ENCODE measurements at regions not wholly inside any gene's neighbourhood (a gene's known extent, or its start where the extent isn't known, plus 50 kb on each side); places are given as distances from the start of the nearest gene placed in this dataset.

GRCh38 chr5:93359296-93359959 is 221.6 kb downstream of the NR2F1-AS1 start:
- DNase-seq: no peak
- ATAC-seq: no peak
- no peak for TF ChIP-seq CTCF (IDR thresholded peaks at IDR 0.05)

DNA sequence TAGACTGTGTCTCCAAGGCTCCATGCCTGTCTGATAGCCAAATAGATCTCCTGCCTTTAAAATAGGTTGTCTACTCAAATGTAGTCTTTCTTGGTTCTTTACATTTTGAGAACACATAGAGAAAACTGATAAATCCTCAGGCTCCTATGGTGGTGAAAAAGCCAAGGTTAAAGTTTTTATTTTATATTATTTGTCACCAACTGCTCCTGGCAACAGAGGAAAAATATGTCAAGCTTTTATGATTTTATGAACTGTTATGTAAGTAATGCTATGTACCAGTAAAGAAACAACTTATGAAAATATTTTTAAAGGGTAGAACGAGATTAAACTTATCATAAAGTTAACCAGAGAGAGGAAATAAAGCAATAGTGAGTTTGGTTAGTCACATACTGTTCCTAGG is 222.8 kb downstream of the NR2F1-AS1 start:
- no peak overlapping the region for H3K4me3 ChIP-seq
- H3K36me3 ChIP-seq (ENCODE audit: low read depth): no peaks in the 10 kb centered on the region
- TF ChIP-seq CTCF (IDR thresholded peaks at IDR 0.05): no peak
- ATAC-seq (no peak), DNase-seq (no peak)
- no peaks in the 10 kb centered on the region for H3K9me3 ChIP-seq
- no peaks in the 10 kb centered on the region for H3K4me1 ChIP-seq (ENCODE audit: low read depth)
- intact Hi-C loops (cut with DNase I, micrococcal nuclease): no loop called here

More at GRCh38 chr5:93359296-93359959, 221.6 kb downstream of the NR2F1-AS1 start:
- no peaks in the 10 kb centered on the region for H3K9me3 ChIP-seq
- intact Hi-C loops (cut with DNase I, micrococcal nuclease): no loop called here
- H3K36me3 ChIP-seq (ENCODE audit: low read depth): no peaks in the 10 kb centered on the region
- no peaks in the 10 kb centered on the region for H3K4me1 ChIP-seq (ENCODE audit: low read depth)
- no peak overlapping the region for H3K4me3 ChIP-seq

GRCh38 chr5:93357686-93358085 is 223.3 kb downstream of the NR2F1-AS1 start:
- Histone ChIP-seq H3K4me3 (no peak overlapping the region), H3K9me3 (no peaks in the 10 kb centered on the region), H3K36me3 (ENCODE audit: low read depth) (no peaks in the 10 kb centered on the region), H3K4me1 (ENCODE audit: low read depth) (no peaks in the 10 kb centered on the region)
- intact Hi-C loops (cut with DNase I, micrococcal nuclease): no loop called here
- ATAC-seq (no peak), DNase-seq (no peak)
- no peak for TF ChIP-seq CTCF (IDR thresholded peaks at IDR 0.05)

DNA sequence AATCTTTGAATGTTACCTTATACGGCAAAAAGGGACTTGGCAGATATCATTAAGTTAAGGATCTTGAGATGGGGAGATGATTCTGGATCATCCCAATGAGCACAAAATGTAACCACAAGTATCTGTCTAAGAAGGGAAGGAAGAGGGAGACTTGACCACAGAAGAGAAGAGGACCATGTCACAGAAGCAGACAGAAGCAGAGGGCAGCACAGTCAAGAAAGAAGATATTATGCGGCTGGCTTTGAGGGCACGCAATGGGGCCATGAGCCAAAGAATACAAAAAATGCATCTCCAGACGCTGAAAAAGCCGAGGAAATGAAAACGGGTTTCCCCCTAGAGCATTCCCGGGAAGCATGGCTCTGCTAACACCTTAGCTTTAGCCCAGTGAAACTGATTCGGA is 225.3 kb downstream of the NR2F1-AS1 start:
- ATAC-seq: no peak
- no peak for DNase-seq
- TF ChIP-seq CTCF (IDR thresholded peaks at IDR 0.05): no peak
- intact Hi-C loops (cut with DNase I, micrococcal nuclease): no loop called here
- Histone ChIP-seq H3K4me1 (ENCODE audit: low read depth) (no peaks in the 10 kb centered on the region), H3K4me3 (no peak overlapping the region), H3K9me3 (no peaks in the 10 kb centered on the region), H3K36me3 (ENCODE audit: low read depth) (no peaks in the 10 kb centered on the region)

DNA sequence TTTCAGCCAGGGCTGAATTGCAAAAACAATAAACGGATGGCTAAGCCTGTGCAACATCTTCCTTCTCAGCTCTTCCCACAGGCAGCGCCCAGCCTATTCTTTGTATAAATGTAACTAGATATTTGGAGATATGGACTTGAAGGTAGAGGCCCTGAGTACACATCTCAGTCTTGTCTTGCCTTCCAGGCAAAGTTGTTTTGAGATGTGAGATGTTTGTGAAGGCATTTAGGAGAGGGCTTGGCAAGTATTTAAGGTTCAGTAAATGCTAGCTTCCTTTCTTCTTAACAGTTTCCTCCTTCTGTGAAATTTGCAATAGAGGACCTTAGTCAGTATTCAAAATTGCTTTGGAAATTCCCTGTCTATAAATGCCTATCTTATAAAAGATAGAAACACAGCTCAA is 228.8 kb downstream of the NR2F1-AS1 start:
- H3K4me3 ChIP-seq: no peak overlapping the region
- TF ChIP-seq CTCF (IDR thresholded peaks at IDR 0.05): no peak
- H3K36me3 ChIP-seq (ENCODE audit: low read depth): no peaks in the 10 kb centered on the region
- DNase-seq: no peak
- intact Hi-C loops (cut with DNase I, micrococcal nuclease): no loop called here
- H3K9me3 ChIP-seq: no peaks in the 10 kb centered on the region
- H3K4me1 ChIP-seq (ENCODE audit: low read depth): no peaks in the 10 kb centered on the region
- no peak for ATAC-seq

DNA sequence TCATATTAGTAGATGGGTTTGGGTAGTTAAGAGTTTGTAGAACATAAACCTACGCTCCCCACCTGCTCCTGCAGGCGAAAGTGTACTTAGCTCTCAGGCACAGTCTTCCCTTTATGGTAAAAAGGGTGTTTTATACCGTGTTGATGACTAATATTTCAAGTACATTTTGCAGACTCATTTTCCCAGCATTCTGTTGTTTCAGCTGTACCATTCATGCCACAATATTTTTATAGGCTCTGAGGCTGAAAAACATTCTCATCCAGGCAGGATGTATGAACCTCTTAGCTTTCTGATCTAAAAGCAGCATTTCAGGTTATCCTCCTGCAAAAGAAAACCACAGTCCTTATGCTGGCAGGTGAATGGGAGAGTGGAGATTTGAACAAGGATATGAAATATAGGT is 231.4 kb downstream of the NR2F1-AS1 start:
- TF ChIP-seq CTCF (IDR thresholded peaks at IDR 0.05): no peak
- Histone ChIP-seq H3K9me3 (no peaks in the 10 kb centered on the region), H3K4me1 (ENCODE audit: low read depth) (no peaks in the 10 kb centered on the region), H3K4me3 (no peak overlapping the region), H3K36me3 (ENCODE audit: low read depth) (no peaks in the 10 kb centered on the region)
- intact Hi-C loops (cut with DNase I, micrococcal nuclease): no loop called here
- DNase-seq (no peak), ATAC-seq (no peak)

All from mucosa of descending colon (tissue), 3 donors.